Testis (tissue), 2 donors: ENCODE measurements at regions not wholly inside any gene's neighbourhood (a gene's known extent, or its start where the extent isn't known, plus 50 kb on each side); places are given as distances from the start of the nearest gene placed in this dataset.

Source experiments
- DNase-seq: peaks from one replicate; pipeline ENCODE4 v3.0.0-alpha.2; 2019
- H3K27ac ChIP-seq, 2 donors: fragments of 200-600 bp; sonication (generic); one replicate each; pipeline ENCODE4 v1.5.1; 2019
- H3K27me3 ChIP-seq: fragments of 200-600 bp; sonication (generic); one replicate; pipeline ENCODE4 v1.5.1; 2019
- H3K36me3 ChIP-seq: fragments of 200-600 bp; sonication (generic); one replicate; pipeline ENCODE4 v1.5.1; 2017; ENCODE audit warnings: low read depth; ENCODE audit errors: missing control alignments
- H3K4me1 ChIP-seq: fragments of 200-600 bp; sonication (generic); one replicate; pipeline ENCODE4 v1.5.1; 2019
- H3K4me3 ChIP-seq, 2 donors: fragments of 200-600 bp; sonication (generic); one replicate each; pipeline ENCODE4 v1.5.1; 2017 to 2019
- H3K9me3 ChIP-seq: fragments of 200-600 bp; sonication (generic); one replicate; pipeline ENCODE4 v1.5.1; 2017
- CTCF ChIP-seq, 3 experiments: fragments of 450-650 bp in 2 of 3; fragments of 200-600 bp in 1 of 3; sonication (generic) in 1 of 3; IDR thresholded peaks; one replicate each; pipeline ENCODE4 v1.5.1; 2016 to 2019; ENCODE audit warnings: antibody characterized with exemption in 3 of 3, mild to moderate bottlenecking in 2 of 3, moderate library complexity in 1 of 3
- POLR2A ChIP-seq: fragments of 450-650 bp; IDR thresholded peaks from one replicate; pipeline ENCODE4 v1.6.1; 2017; ENCODE audit warnings: antibody characterized with exemption, mild to moderate bottlenecking, moderate library complexity
- WGBS, 2 donors: methylation state at CpG; one replicate each; pipeline ENCODE4 v1.1.5; 2018; 5-methylcytosine and 5-hydroxymethylcytosine counted together
- intact Hi-C: fragments of 100-400 bp; cut with DNase I; formaldehyde crosslinking; loops from one replicate; pipeline ENCODE4 v1.15.1; 2023; ENCODE audit warnings: low total_unique reads

GRCh38 chr20:60172346-60172984, 214.2 kb downstream of the CDH26 start:
- Histone ChIP-seq H3K27ac (no peak overlapping the region), H3K27me3 (no peaks in the 10 kb centered on the region), H3K36me3 (no peaks in the 10 kb centered on the region), H3K9me3 (no peaks in the 10 kb centered on the region), H3K4me3 (no peak overlapping the region), H3K4me1 (no peaks in the 10 kb centered on the region)
- intact Hi-C loops, result no loop called here
- no peak for DNase-seq
- WGBS, 2 donors, result 84 to 86% methylated on average over 8 of the region's 8 CpGs
- no peak for TF ChIP-seq POLR2A

- intact Hi-C loops, result no loop called here
- 79 to 91% methylated on average over 5 of the region's 5 CpGs for WGBS, 2 donors
- TF ChIP-seq POLR2A (no peak), CTCF (IDR thresholded peaks at IDR 0.05) (no peak)
- Histone ChIP-seq H3K27ac (no peak overlapping the region), H3K9me3 (no peaks in the 10 kb centered on the region), H3K36me3 (no peaks in the 10 kb centered on the region), H3K27me3 (no peaks in the 10 kb centered on the region), H3K4me3 (no peak overlapping the region), H3K4me1 (no peaks in the 10 kb centered on the region)
- no peak for DNase-seq
Observed at GRCh38 chr20:60177080-60177479, 218.9 kb downstream of the CDH26 start.

GRCh38 chr20:60180986-60181385, 222.8 kb downstream of the CDH26 start:
- H3K9me3 ChIP-seq, result no peaks in the 10 kb centered on the region
- no peak for DNase-seq
- H3K27ac ChIP-seq, result no peak overlapping the region
- H3K27me3 ChIP-seq, result no peaks in the 10 kb centered on the region
- no peaks in the 10 kb centered on the region for H3K4me1 ChIP-seq
- TF ChIP-seq POLR2A (no peak), CTCF (IDR thresholded peaks at IDR 0.05) (no peak)
- intact Hi-C loops, result no loop called here
- WGBS, 2 donors, result 88 to 95% methylated on average over 5 of the region's 5 CpGs
- no peaks in the 10 kb centered on the region for H3K36me3 ChIP-seq
- H3K4me3 ChIP-seq, result no peak overlapping the region

GRCh38 chr20:60186412-60186811, 228.2 kb downstream of the CDH26 start:
- WGBS, 2 donors, result 81 to 87% methylated on average over 4 of the region's 4 CpGs
- DNase-seq, result no peak
- TF ChIP-seq CTCF (IDR thresholded peaks at IDR 0.05) (no peak), POLR2A (no peak)
- Histone ChIP-seq H3K36me3 (no peaks in the 10 kb centered on the region), H3K4me3 (no peak overlapping the region), H3K27ac (no peak overlapping the region), H3K27me3 (no peaks in the 10 kb centered on the region), H3K9me3 (no peaks in the 10 kb centered on the region), H3K4me1 (no peaks in the 10 kb centered on the region)
- intact Hi-C loops, result no loop called here

GRCh38 chr20:60187683-60188082, 229.5 kb downstream of the CDH26 start:
- Histone ChIP-seq H3K27ac (no peak overlapping the region), H3K4me1 (no peaks in the 10 kb centered on the region), H3K9me3 (no peaks in the 10 kb centered on the region), H3K36me3 (no peaks in the 10 kb centered on the region), H3K4me3 (no peak overlapping the region), H3K27me3 (no peaks in the 10 kb centered on the region)
- no peak for TF ChIP-seq CTCF (IDR thresholded peaks at IDR 0.05)
- no peak for TF ChIP-seq POLR2A
- intact Hi-C loops, result no loop called here
- no peak for DNase-seq
